CD4-positive, CD25-positive, alpha-beta regulatory T cell (primary cell): ENCODE measurements at regions not wholly inside any gene's neighbourhood (a gene's known extent, or its start where the extent isn't known, plus 50 kb on each side); places are given as distances from the start of the nearest gene placed in this dataset.
A peak's percentile ranks its signal among the peaks of the same experiment; 100 is the strongest.

Experiments
- ATAC-seq, 2 donors: fragments of 150-1000 bp; cut with Tn5 transposase; one replicate each; pipeline ENCODE4 v1.10.0; 2021; ENCODE audit warnings: low read depth in 2 of 2, moderate number of reproducible peaks in 2 of 2, moderate library complexity in 1 of 2
- DNase-seq, 3 donors: peaks; one replicate each; pipeline versions ENCODE4 v3.0.0 to v3.0.0-alpha.2; 2012 to 2022; ENCODE audit warnings: mixed read lengths in 1 of 3
- H3K27ac ChIP-seq: one replicate; pipeline ENCODE4 v1.7.0; 2013; ENCODE audit warnings: mild to moderate bottlenecking, low read length; ENCODE audit not compliant: insufficient read depth, poor library complexity, severe bottlenecking
- H3K27me3 ChIP-seq: one replicate; pipeline ENCODE4 v1.7.0; 2013; ENCODE audit warnings: low read length; ENCODE audit not compliant: control insufficient read depth, insufficient read depth
- H3K36me3 ChIP-seq: one replicate; pipeline ENCODE4 v1.7.0; 2013; ENCODE audit warnings: mild to moderate bottlenecking, low read length, moderate library complexity; ENCODE audit not compliant: control insufficient read depth, insufficient read depth
- H3K4me1 ChIP-seq: 2 replicates; pipeline ENCODE4 v1.7.0; 2013; ENCODE audit warnings: mild to moderate bottlenecking, low read length; ENCODE audit not compliant: insufficient read depth, control insufficient read depth, poor library complexity, severe bottlenecking
- H3K4me3 ChIP-seq: one replicate; pipeline ENCODE4 v1.7.0; 2013; ENCODE audit warnings: low read depth, mild to moderate bottlenecking, low read length, moderate library complexity
- H3K9me3 ChIP-seq, 2 experiments: 1 replicate in 1 of 2; 2 replicates in 1 of 2; pipeline ENCODE4 v1.7.0; 2013; ENCODE audit warnings: low read length in 2 of 2, mild to moderate bottlenecking in 1 of 2, moderate library complexity in 1 of 2; ENCODE audit not compliant: control insufficient read depth in 2 of 2
- H3K27ac Mint-ChIP-seq, 3 donors: one replicate each; pipeline ENCODE4 v1.8.0; 2020 to 2022; ENCODE audit warnings: mild to moderate bottlenecking in 3 of 3, mixed read lengths in 3 of 3, moderate library complexity in 2 of 3
- H3K27me3 Mint-ChIP-seq: one replicate; pipeline ENCODE4 v1.8.0; 2022; ENCODE audit warnings: mild to moderate bottlenecking, mixed read lengths
- H3K36me3 Mint-ChIP-seq: one replicate; pipeline ENCODE4 v1.8.0; 2020; ENCODE audit warnings: mixed read lengths
- H3K4me1 Mint-ChIP-seq, 4 donors: one replicate each; pipeline ENCODE4 v1.8.0; 2020 to 2022; ENCODE audit warnings: mixed read lengths in 4 of 4, mild to moderate bottlenecking in 1 of 4
- H3K4me3 Mint-ChIP-seq, 4 donors: one replicate each; pipeline ENCODE4 v1.8.0; 2020 to 2022; ENCODE audit warnings: mild to moderate bottlenecking in 4 of 4, mixed read lengths in 4 of 4, moderate library complexity in 3 of 4
- H3K9me3 Mint-ChIP-seq, 7 donors: one replicate each; pipeline ENCODE4 v1.8.0; 2020 to 2022; ENCODE audit warnings: mixed read lengths in 7 of 7, mild to moderate bottlenecking in 3 of 7, moderate library complexity in 2 of 7

DNA sequence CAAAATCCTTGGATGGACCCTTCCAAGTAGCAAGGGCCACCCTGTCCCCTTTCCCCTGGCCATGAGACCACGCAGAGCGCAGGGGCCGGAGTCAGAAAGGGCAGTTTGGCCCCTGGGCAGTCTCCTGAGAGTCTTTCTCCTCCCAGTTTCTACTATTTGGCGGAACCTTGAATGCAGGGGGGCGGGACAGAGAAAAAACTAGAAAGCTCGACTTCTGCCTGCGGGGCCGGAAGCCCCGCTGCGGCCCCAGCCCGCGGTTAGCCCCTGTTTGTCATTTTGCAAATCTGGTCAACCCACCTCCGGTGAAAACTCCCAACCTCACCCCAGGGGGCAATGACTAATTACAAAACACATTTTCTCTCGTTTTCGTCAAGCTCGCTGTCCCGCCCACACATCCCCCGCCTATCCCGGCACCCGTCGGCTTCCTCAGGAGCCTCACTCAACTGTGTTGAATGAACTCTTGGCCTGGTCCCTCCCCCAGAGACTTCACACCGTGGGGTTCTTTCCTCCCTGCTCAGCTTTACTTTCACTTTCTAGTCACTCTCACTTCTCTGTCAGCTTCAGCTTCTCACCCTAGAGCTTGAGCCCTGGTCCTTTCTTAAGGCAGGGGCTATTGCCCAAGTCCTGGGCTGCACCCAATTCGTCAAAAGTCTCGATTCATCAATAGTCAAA, 66.7 kb downstream of the IRF2BPL start:
- no peaks in the 10 kb centered on the region for H3K36me3 ChIP-seq
- H3K4me3 ChIP-seq: peak overlapping the region; percentile 89
- H3K9me3 Mint-ChIP-seq: peaks cover 0 to 2% (median 0%) of the 10 kb centered on the region in 7 donors
- peak overlapping the region; percentile 94 to 97 (median 97) for H3K27ac Mint-ChIP-seq
- no peaks in the 10 kb centered on the region for H3K27me3 ChIP-seq
- peaks cover 63% of the 10 kb centered on the region for H3K4me1 ChIP-seq
- no peaks in the 10 kb centered on the region for H3K36me3 Mint-ChIP-seq
- H3K27ac ChIP-seq: peak overlapping the region; percentile 90
- ATAC-seq (peak; percentile 94 to 95), DNase-seq (peak; percentile 89 to 97 (median 91))
- no peaks in the 10 kb centered on the region for H3K9me3 ChIP-seq
- H3K27me3 Mint-ChIP-seq: peaks cover 41% of the 10 kb centered on the region
- H3K4me3 Mint-ChIP-seq: peak overlapping the region; percentile 69 to 90 (median 86)
- peaks cover 5 to 89% (median 33%) of the 10 kb centered on the region in 4 donors for H3K4me1 Mint-ChIP-seq

DNA sequence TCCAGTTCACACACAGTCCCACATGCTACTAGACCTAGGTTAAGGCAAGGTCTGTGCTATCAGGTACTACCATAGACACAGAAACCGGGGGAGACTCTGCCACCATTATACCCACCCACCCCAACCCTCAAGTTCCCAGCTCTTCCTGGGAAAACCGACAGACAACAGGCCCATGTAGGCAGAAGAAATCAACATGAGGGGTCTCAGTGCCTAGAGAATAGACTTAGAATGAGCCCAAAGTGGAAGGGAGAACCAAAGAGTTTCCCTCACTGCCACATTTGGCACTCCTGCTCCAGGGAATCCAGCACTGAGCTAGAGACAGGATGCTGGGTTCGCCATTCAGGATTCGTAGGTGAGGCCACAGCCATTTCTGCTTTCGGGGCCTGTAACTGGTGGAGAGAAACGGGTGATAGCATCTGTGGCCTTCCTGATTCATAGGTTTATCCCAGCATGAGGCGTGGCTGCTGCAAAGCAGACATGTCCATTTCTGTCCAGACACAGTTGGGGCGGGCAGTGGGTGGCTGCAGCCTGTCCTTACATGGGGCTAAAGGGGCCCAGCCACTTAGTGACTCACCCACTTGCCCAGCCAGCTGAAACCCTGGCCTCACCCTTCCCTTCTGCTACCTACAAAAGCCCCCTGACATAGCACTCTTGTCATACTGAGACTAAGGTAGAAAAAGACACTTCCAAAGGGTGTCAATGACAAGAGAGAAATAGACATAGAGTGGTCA, 69.4 kb downstream of the IRF2BPL start:
- H3K4me3 ChIP-seq: no peak overlapping the region
- Mint-ChIP-seq H3K4me1 (peaks cover 11 to 92% (median 41%) of the 10 kb centered on the region in 4 donors), H3K27me3 (peaks cover 28% of the 10 kb centered on the region), H3K27ac (peak overlapping the region; percentile 14 to 99 (median 78)), H3K9me3 (peaks cover 0 to 2% (median 0%) of the 10 kb centered on the region in 7 donors), H3K36me3 (no peaks in the 10 kb centered on the region), H3K4me3 (peak overlapping the region in 2 of 4 donors; percentile 40 to 94)
- ATAC-seq (no peak), DNase-seq (no peak)
- H3K27ac ChIP-seq: peak overlapping the region; percentile 39
- H3K27me3 ChIP-seq: no peaks in the 10 kb centered on the region
- peaks cover 73% of the 10 kb centered on the region for H3K4me1 ChIP-seq
- H3K36me3 ChIP-seq: no peaks in the 10 kb centered on the region
- H3K9me3 ChIP-seq: no peaks in the 10 kb centered on the region

DNA sequence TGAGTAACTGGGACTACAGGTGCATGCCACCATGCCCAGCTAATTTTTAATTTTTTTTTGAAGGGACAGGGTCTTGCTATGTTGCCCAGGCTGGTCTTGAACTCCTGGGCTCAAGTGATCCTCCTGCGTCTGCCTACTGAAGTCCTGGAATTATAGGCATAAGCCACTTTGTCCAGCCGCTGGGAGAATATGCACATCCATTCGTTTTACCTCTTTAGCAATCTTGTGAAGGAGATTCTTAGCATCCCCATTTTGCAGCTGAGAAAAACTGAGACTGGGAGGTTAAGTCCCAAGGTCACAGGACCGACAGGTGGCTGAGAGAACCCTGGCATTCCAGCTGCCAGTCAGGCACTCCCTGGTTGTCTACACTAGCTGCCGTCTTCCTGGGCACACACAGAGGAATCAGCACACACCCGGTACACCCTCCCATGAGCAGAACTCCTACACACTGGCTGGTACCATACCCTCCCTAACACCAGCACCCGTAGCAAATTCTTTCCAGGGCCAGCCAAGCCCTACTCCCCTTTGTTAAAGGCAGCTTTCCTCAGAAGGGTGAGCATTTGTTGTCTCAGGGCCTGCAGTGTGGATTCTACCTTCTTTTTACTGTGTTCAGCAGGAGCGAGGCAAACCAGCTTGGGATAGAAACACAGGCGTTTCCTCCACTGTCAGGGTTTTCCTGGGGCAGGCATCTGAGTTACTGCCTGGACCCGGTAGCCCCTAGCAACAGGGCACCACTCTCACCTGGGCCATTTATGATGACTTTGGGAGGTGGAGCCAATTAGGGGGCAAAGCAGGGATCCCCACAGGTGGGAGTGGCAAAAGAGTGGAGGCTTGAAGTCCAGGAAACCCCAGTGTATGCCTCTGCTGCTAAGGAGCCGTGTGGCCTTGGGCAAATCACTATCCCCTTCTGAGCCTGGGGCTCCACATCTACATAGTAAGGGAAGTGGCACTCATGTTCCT, 70.2 kb downstream of the IRF2BPL start:
- Mint-ChIP-seq H3K27me3 (peaks cover 22% of the 10 kb centered on the region), H3K36me3 (no peaks in the 10 kb centered on the region), H3K4me3 (peak overlapping the region; percentile 6 to 94 (median 58)), H3K27ac (peak overlapping the region; percentile 78 to 99 (median 93)), H3K4me1 (peaks cover 11 to 90% (median 39%) of the 10 kb centered on the region in 4 donors), H3K9me3 (peaks cover 0 to 2% (median 0%) of the 10 kb centered on the region in 7 donors)
- DNase-seq (no peak), ATAC-seq (no peak)
- Histone ChIP-seq H3K9me3 (no peaks in the 10 kb centered on the region), H3K4me1 (peaks cover 73% of the 10 kb centered on the region), H3K4me3 (no peak overlapping the region), H3K36me3 (no peaks in the 10 kb centered on the region), H3K27ac (peak overlapping the region; percentile 96), H3K27me3 (no peaks in the 10 kb centered on the region)

DNA sequence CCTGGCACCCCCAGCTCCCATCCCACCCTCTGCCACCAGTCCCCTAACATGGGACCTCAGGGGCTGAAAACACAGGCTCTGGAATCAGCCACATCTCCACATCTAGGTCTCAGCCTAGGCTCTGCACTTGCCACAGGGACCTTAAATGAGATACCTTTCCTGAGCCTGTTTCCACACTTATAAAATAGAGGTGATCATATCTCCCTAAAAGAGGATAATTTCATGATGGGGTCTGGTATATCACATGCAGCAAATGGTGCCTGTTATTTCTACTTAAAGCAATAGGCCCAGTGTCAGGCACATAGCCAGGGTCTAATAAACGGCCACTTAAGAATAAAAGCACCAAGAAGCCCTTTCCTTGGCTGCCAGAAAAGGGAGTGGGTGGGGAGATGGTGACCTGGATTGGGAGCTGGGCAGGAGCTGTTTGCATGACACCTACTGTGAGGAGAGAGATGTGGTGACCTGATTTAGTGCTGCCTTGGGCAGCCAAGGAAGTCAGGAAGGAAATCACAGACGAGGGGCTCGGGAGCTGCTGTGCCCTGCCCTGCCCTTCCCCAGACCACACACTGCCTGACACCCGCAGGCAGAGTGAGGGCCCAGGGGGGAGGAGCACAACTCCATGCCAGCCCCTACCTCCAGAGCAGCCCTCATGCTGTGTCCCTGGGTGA, 71.2 kb downstream of the IRF2BPL start:
- H3K27ac ChIP-seq: peak overlapping the region; percentile 96
- H3K9me3 Mint-ChIP-seq: peaks cover 0 to 2% (median 0%) of the 10 kb centered on the region in 7 donors
- H3K36me3 Mint-ChIP-seq: no peaks in the 10 kb centered on the region
- H3K4me1 Mint-ChIP-seq: peaks cover 11 to 83% (median 34%) of the 10 kb centered on the region in 4 donors
- ATAC-seq (no peak), DNase-seq (no peak)
- peaks cover 22% of the 10 kb centered on the region for H3K27me3 Mint-ChIP-seq
- peak overlapping the region; percentile 93 to 99 (median 98) for H3K27ac Mint-ChIP-seq
- H3K9me3 ChIP-seq: no peaks in the 10 kb centered on the region
- peak overlapping the region; percentile 70 to 95 (median 87) for H3K4me3 Mint-ChIP-seq
- peak overlapping the region; percentile 47 for H3K4me3 ChIP-seq
- no peaks in the 10 kb centered on the region for H3K36me3 ChIP-seq
- H3K4me1 ChIP-seq: peaks cover 66% of the 10 kb centered on the region
- H3K27me3 ChIP-seq: no peaks in the 10 kb centered on the region

DNA sequence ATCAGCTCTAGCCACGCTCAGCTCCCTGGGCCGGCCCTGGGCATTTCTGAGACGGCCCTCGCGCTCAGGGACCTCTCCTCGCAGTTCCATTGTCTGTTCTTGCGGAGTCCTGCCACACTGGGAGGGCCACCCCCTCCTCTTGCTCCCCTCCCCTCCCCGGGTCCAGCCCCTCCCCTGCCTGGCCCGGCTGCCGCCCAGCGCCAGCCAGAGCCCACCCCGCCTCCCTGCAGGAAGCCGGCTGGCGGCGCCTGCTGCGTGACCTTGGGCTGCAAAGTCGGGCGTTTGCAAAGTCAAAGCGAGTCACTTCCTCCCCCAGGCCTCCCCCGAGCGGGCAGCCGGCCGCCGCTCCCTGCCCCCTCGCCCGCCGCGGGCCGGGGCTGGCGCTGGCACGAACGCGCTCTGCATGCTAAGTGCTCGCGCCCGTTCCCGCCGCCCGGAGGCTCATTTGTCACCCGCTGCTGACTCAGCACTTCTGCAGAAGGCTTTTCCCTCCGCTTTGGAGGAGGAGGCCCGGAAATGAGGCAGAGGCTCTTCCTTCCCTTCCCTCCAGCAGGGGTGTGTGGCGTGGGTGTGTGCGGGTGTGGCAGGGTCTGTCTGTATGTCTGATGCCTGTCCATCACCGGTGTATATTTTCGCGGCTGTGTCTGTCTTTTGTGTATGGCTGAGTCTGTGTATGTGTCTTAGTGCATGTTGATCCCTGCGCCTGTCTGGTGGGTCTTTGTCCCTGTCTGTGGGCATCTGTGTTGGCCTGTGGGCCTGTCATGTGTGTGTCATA, 72.0 kb downstream of the IRF2BPL start:
- Mint-ChIP-seq H3K27me3 (peaks cover 15% of the 10 kb centered on the region), H3K4me1 (peaks cover 6 to 80% (median 26%) of the 10 kb centered on the region in 4 donors)

DNA sequence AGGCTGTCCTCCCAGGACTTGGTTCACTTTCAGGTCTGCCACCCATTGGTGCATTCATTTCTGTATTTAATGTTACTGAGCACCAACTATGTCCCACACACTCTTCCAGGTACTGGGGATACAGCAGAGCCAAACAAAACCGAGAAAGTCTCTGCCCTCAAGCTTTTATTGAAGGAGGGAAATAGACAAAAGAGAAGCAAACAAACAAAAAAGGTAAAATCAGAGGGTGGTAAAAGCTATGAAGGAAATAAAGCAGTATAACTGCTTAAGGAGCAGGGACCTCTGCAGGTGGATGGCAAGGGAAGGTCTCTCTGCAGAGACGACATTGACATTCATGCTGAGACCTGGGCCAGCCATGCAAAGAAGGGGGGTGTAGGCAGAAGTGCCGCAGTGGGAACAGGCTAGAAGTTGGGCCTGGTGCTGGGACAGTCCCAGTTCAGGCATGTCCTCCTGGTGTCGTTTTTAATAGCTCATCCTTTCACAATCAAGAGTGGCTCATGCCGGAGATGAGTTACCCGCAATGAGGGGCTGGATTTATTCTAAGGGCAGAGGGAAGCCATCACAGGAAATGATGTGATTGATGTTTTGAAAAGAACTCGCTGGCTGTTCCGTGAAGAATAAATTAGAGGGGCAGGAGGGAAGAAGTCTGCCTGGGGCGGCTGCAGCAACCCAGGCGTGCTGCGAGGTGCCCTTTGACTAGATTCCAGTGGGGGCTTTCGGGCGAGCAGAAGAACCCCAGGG, 72.8 kb downstream of the IRF2BPL start:
- ATAC-seq: peak; percentile 64
- H3K27me3 Mint-ChIP-seq: peaks cover 8% of the 10 kb centered on the region

More for the DNA sequence above, 72.0 kb downstream of the IRF2BPL start:
- Mint-ChIP-seq H3K4me3 (peak overlapping the region; percentile 91 to 95 (median 94)), H3K27ac (peak overlapping the region; percentile 98 to 99 (median 99)), H3K9me3 (peaks cover 0 to 2% (median 0%) of the 10 kb centered on the region in 7 donors), H3K36me3 (no peaks in the 10 kb centered on the region)
- DNase-seq (peak; percentile 78 to 92 (median 80)), ATAC-seq (peak; percentile 64 to 68)
- Histone ChIP-seq H3K27ac (peak overlapping the region; percentile 96), H3K36me3 (no peaks in the 10 kb centered on the region), H3K27me3 (no peaks in the 10 kb centered on the region), H3K4me3 (peak overlapping the region; percentile 76), H3K9me3 (no peaks in the 10 kb centered on the region), H3K4me1 (peaks cover 59% of the 10 kb centered on the region)

More for the DNA sequence above, 72.8 kb downstream of the IRF2BPL start:
- H3K4me3 ChIP-seq: peak overlapping the region; percentile 70
- no peaks in the 10 kb centered on the region for H3K9me3 ChIP-seq
- Mint-ChIP-seq H3K27ac (peak overlapping the region; percentile 98 to 99 (median 99)), H3K36me3 (no peaks in the 10 kb centered on the region), H3K4me1 (peaks cover 6 to 75% (median 21%) of the 10 kb centered on the region in 4 donors), H3K4me3 (peak overlapping the region; percentile 91 to 95 (median 93)), H3K9me3 (peaks cover 0 to 2% (median 0%) of the 10 kb centered on the region in 7 donors)
- no peaks in the 10 kb centered on the region for H3K27me3 ChIP-seq
- H3K36me3 ChIP-seq: no peaks in the 10 kb centered on the region
- DNase-seq: peak; percentile 61 to 85 (median 76)
- peak overlapping the region; percentile 96 for H3K27ac ChIP-seq
- H3K4me1 ChIP-seq: peaks cover 55% of the 10 kb centered on the region
